Ascending aorta (tissue), 2 donors: ENCODE measurements at regions not wholly inside any gene's neighbourhood (a gene's known extent, or its start where the extent isn't known, plus 50 kb on each side); places are given as distances from the start of the nearest gene placed in this dataset.
A peak's percentile ranks its signal among the peaks of the same experiment; 100 is the strongest.

Experiments used
- DNase-seq, 2 donors: peaks; one replicate each; pipeline ENCODE4 v3.0.0-alpha.2; 2019; ENCODE audit warnings: low spot score in 2 of 2
- H3K27ac ChIP-seq, 2 donors: fragments of 200-600 bp; sonication (generic); one replicate each; pipeline ENCODE4 v1.5.1; 2016 to 2017; ENCODE audit warnings: mild to moderate bottlenecking in 1 of 2
- H3K27me3 ChIP-seq: fragments of 200-600 bp; sonication (generic); one replicate; pipeline ENCODE4 v1.5.1; 2017
- H3K36me3 ChIP-seq, 2 donors: fragments of 200-600 bp; sonication (generic); one replicate each; pipeline ENCODE4 v1.5.1; 2016
- H3K4me1 ChIP-seq, 2 donors: fragments of 200-600 bp; sonication (generic); one replicate each; pipeline ENCODE4 v1.5.1; 2016 to 2017; ENCODE audit warnings: mild to moderate bottlenecking in 1 of 2
- H3K4me3 ChIP-seq, 2 donors: fragments of 200-600 bp; sonication (generic); one replicate each; pipeline ENCODE4 v1.5.1; 2016 to 2017; ENCODE audit warnings: mild to moderate bottlenecking in 1 of 2
- H3K9me3 ChIP-seq, 2 donors: fragments of 200-600 bp; sonication (generic); one replicate each; pipeline ENCODE4 v1.5.1; 2016
- intact Hi-C: fragments of 100-400 bp; cut with DNase I; formaldehyde crosslinking; loops from one replicate; pipeline ENCODE4 v1.15.1; 2023
- TF ChIP-seq, protein P1 (sequence below), 3 experiments: fragments of 200-600 bp in 2 of 3; fragments of 450-650 bp in 1 of 3; sonication (generic) in 2 of 3; IDR thresholded peaks; one replicate each; pipeline ENCODE4 v1.5.1; 2016 to 2019; ENCODE audit warnings: antibody characterized with exemption in 3 of 3, mild to moderate bottlenecking in 1 of 3, moderate library complexity in 1 of 3

- H3K27ac ChIP-seq = no peak overlapping the region
- no peak for DNase-seq
Measured at GRCh38 chr7:121505540-121506182, 109.6 kb upstream of the FAM3C start.

GRCh38 chr7:121505021-121505420, 108.9 kb upstream of the FAM3C start:
- peaks cover 0 to 2% of the 10 kb centered on the region in 2 donors for H3K4me1 ChIP-seq
- no peak overlapping the region for H3K4me3 ChIP-seq
- H3K27me3 ChIP-seq = no peaks in the 10 kb centered on the region
- peak overlapping the region; percentile 47 to 65 for H3K27ac ChIP-seq
- H3K9me3 ChIP-seq = peaks cover 4 to 21% of the 10 kb centered on the region in 2 donors
- intact Hi-C loops = no loop called here
- H3K36me3 ChIP-seq = no peaks in the 10 kb centered on the region
- TF ChIP-seq, protein P1, sequence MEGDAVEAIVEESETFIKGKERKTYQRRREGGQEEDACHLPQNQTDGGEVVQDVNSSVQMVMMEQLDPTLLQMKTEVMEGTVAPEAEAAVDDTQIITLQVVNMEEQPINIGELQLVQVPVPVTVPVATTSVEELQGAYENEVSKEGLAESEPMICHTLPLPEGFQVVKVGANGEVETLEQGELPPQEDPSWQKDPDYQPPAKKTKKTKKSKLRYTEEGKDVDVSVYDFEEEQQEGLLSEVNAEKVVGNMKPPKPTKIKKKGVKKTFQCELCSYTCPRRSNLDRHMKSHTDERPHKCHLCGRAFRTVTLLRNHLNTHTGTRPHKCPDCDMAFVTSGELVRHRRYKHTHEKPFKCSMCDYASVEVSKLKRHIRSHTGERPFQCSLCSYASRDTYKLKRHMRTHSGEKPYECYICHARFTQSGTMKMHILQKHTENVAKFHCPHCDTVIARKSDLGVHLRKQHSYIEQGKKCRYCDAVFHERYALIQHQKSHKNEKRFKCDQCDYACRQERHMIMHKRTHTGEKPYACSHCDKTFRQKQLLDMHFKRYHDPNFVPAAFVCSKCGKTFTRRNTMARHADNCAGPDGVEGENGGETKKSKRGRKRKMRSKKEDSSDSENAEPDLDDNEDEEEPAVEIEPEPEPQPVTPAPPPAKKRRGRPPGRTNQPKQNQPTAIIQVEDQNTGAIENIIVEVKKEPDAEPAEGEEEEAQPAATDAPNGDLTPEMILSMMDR (IDR thresholded peaks at IDR 0.05) = no peak
- no peak for DNase-seq

More at GRCh38 chr7:121505540-121506182, 109.6 kb upstream of the FAM3C start:
- TF ChIP-seq, protein P1 (IDR thresholded peaks at IDR 0.05) = no peak
- no peaks in the 10 kb centered on the region for H3K27me3 ChIP-seq
- no peaks in the 10 kb centered on the region for H3K36me3 ChIP-seq
- intact Hi-C loops = no loop called here
- H3K4me1 ChIP-seq = peaks cover 0 to 2% of the 10 kb centered on the region in 2 donors
- H3K9me3 ChIP-seq = peaks cover 4 to 22% of the 10 kb centered on the region in 2 donors
- H3K4me3 ChIP-seq = no peak overlapping the region

GRCh38 chr7:121504482-121504881, 108.4 kb upstream of the FAM3C start:
- no peaks in the 10 kb centered on the region for H3K27me3 ChIP-seq
- peaks cover 0 to 2% of the 10 kb centered on the region in 2 donors for H3K4me1 ChIP-seq
- H3K4me3 ChIP-seq = no peak overlapping the region
- DNase-seq = peak in 1 of 2 donors; percentile 69
- no peaks in the 10 kb centered on the region for H3K36me3 ChIP-seq
- peak overlapping the region; percentile 64 to 65 for H3K27ac ChIP-seq
- intact Hi-C loops = no loop called here
- TF ChIP-seq, protein P1 (IDR thresholded peaks at IDR 0.05) = no peak
- H3K9me3 ChIP-seq = peaks cover 4 to 15% of the 10 kb centered on the region in 2 donors

- Histone ChIP-seq H3K9me3 (peaks cover 4 to 14% of the 10 kb centered on the region in 2 donors), H3K27ac (no peak overlapping the region), H3K4me1 (peaks cover 0 to 2% of the 10 kb centered on the region in 2 donors), H3K27me3 (no peaks in the 10 kb centered on the region), H3K36me3 (no peaks in the 10 kb centered on the region), H3K4me3 (no peak overlapping the region)
- intact Hi-C loops = no loop called here
- TF ChIP-seq, protein P1 (IDR thresholded peaks at IDR 0.05) = no peak
- no peak for DNase-seq
Measured at GRCh38 chr7:121503730-121504129, 107.6 kb upstream of the FAM3C start.

- TF ChIP-seq, protein P1 (IDR thresholded peaks at IDR 0.05) = no peak
- peaks cover 4 to 14% of the 10 kb centered on the region in 2 donors for H3K9me3 ChIP-seq
- intact Hi-C loops = no loop called here
- H3K4me1 ChIP-seq = peaks cover 0 to 2% of the 10 kb centered on the region in 2 donors
- no peak overlapping the region for H3K27ac ChIP-seq
- DNase-seq = no peak
- H3K27me3 ChIP-seq = no peaks in the 10 kb centered on the region
- no peaks in the 10 kb centered on the region for H3K36me3 ChIP-seq
- no peak overlapping the region for H3K4me3 ChIP-seq
Measured at GRCh38 chr7:121503039-121503438, 106.9 kb upstream of the FAM3C start.
